HepG2 (cell line): ENCODE measurements at regions not wholly inside any gene's neighbourhood (a gene's known extent, or its start where the extent isn't known, plus 50 kb on each side); places are given as distances from the start of the nearest gene placed in this dataset.

Source experiments
- AHDC1 ChIP-seq: sonication (generic); formaldehyde crosslinking; IDR thresholded peaks from 2 replicates; pipeline ENCODE4 v1.5.1; 2020; ENCODE audit warnings: mild to moderate bottlenecking, missing genetic modification reagents, borderline replicate concordance
- ATF1 ChIP-seq: IDR thresholded peaks from 2 replicates; pipeline ENCODE4 v1.6.1; 2016; ENCODE audit warnings: mild to moderate bottlenecking, control low read depth
- CTCF ChIP-seq: sonication (generic); formaldehyde crosslinking; IDR thresholded peaks from 2 replicates; pipeline ENCODE4 v1.5.0; 2020; ENCODE audit warnings: mild to moderate bottlenecking, missing genetic modification reagents, moderate library complexity
- FOXP4 ChIP-seq: sonication (generic); formaldehyde crosslinking; IDR thresholded peaks from 2 replicates; pipeline ENCODE4 v1.4.0; 2020; ENCODE audit warnings: missing genetic modification reagents
- HNF4A ChIP-seq: sonication (generic); formaldehyde crosslinking; IDR thresholded peaks from 2 replicates; pipeline ENCODE4 v1.4.0; 2020; ENCODE audit warnings: missing genetic modification reagents
- HOXA5 ChIP-seq: sonication (generic); formaldehyde crosslinking; IDR thresholded peaks from 2 replicates; pipeline ENCODE4 v1.4.0; 2020; ENCODE audit warnings: missing genetic modification reagents
- KAT7 ChIP-seq: IDR thresholded peaks from 2 replicates; pipeline ENCODE4 v1.6.1; 2018; ENCODE audit warnings: borderline replicate concordance, missing compliant biosample characterization
- MTF1 ChIP-seq: sonication (generic); formaldehyde crosslinking; IDR thresholded peaks from 2 replicates; pipeline ENCODE4 v1.5.0; 2020; ENCODE audit warnings: missing genetic modification reagents
- RFX5 ChIP-seq: IDR thresholded peaks from 2 replicates; pipeline ENCODE4 v1.6.1; 2011; ENCODE audit warnings: low read depth, low read length, improper control_type of control experiment
- ZBTB40 ChIP-seq, 2 experiments: fragments of 450-650 bp in 1 of 2; sonication (generic) in 1 of 2; formaldehyde crosslinking in 1 of 2; IDR thresholded peaks; 2 replicates each; pipeline versions ENCODE4 v1.6.1 to v1.8.0; 2016 to 2022; ENCODE audit warnings: antibody characterized with exemption in 1 of 2, mild to moderate bottlenecking in 1 of 2, missing genetic modification reagents in 1 of 2
- ZNF678 ChIP-seq: sonication (generic); formaldehyde crosslinking; IDR thresholded peaks from 2 replicates; pipeline ENCODE4 v1.4.0; 2020; ENCODE audit warnings: mild to moderate bottlenecking, missing genetic modification reagents
- ZNF839 ChIP-seq: sonication (generic); formaldehyde crosslinking; IDR thresholded peaks from 2 replicates; pipeline ENCODE4 v1.4.0; 2020; ENCODE audit warnings: missing genetic modification reagents, mild to moderate bottlenecking, borderline replicate concordance

GRCh38 chr18:38933322-38933721 lies 1367.7 kb upstream of the CELF4 start:
- TF ChIP-seq AHDC1 (no peak), ZBTB40 (IDR thresholded peaks at IDR 0.05) (no peak), ZBTB40 (CRISPR knock-in tag; IDR thresholded peaks at IDR 0.05) (no peak), ATF1 (CRISPR knock-in tag) (no peak), FOXP4 (no peak), CTCF (no peak), ZNF678 (CRISPR knock-in tag) (no peak), HOXA5 (no peak), ZNF839 (CRISPR knock-in tag) (no peak), KAT7 (CRISPR knock-in tag) (no peak), HNF4A (CRISPR knock-in tag) (no peak), RFX5 (no peak), MTF1 (CRISPR knock-in tag) (no peak)
